ENCODE measurements at regions not wholly inside any gene's neighbourhood (a gene's known extent, or its start where the extent isn't known, plus 50 kb on each side); places are given as distances from the start of the nearest gene placed in this dataset.

GRCh38 chr18:39191931-39192330 is 1626.3 kb upstream of the CELF4 start:
- no peak for DNase-seq
- Histone ChIP-seq H3K27ac (no peak overlapping the region), H3K27me3 (no peaks in the 10 kb centered on the region), H3K4me1 (ENCODE audit: insufficient read depth) (no peaks in the 10 kb centered on the region), H3K9me3 (no peaks in the 10 kb centered on the region), H3K36me3 (no peaks in the 10 kb centered on the region), H3K4me3 (no peak overlapping the region)
- no peak for TF ChIP-seq CTCF (IDR thresholded peaks at IDR 0.05)
- TF ChIP-seq POLR2A (IDR thresholded peaks at IDR 0.05), result no peak
- TF ChIP-seq EP300 (IDR thresholded peaks at IDR 0.05), result no peak
- WGBS, 3 donors, result 87 to 95% (median 89%) methylated on average over 1 of the region's 1 CpG
- intact Hi-C loops (cut with DNase I), result no loop called here

GRCh38 chr18:39191058-39191457 is 1625.5 kb upstream of the CELF4 start:
- Histone ChIP-seq H3K4me3 (no peak overlapping the region), H3K9me3 (no peaks in the 10 kb centered on the region), H3K4me1 (ENCODE audit: insufficient read depth) (no peaks in the 10 kb centered on the region), H3K36me3 (no peaks in the 10 kb centered on the region), H3K27ac (no peak overlapping the region), H3K27me3 (no peaks in the 10 kb centered on the region)
- intact Hi-C loops (cut with DNase I), result no loop called here
- TF ChIP-seq EP300 (IDR thresholded peaks at IDR 0.05), result no peak
- 85 to 96% (median 95%) methylated on average over 2 of the region's 2 CpGs for WGBS, 3 donors
- no peak for DNase-seq

- Histone ChIP-seq H3K4me3 (no peak overlapping the region), H3K27ac (no peak overlapping the region), H3K4me1 (ENCODE audit: insufficient read depth) (no peaks in the 10 kb centered on the region), H3K36me3 (no peaks in the 10 kb centered on the region), H3K9me3 (no peaks in the 10 kb centered on the region), H3K27me3 (no peaks in the 10 kb centered on the region)
- WGBS, 3 donors, result 71 to 84% (median 79%) methylated on average over 3 of the region's 3 CpGs
- intact Hi-C loops (cut with DNase I), result no loop called here
- no peak for DNase-seq
- no peak for TF ChIP-seq EP300 (IDR thresholded peaks at IDR 0.05)
- TF ChIP-seq CTCF (IDR thresholded peaks at IDR 0.05), result no peak
- TF ChIP-seq POLR2A (IDR thresholded peaks at IDR 0.05), result no peak
These were observed 1624.9 kb upstream of the CELF4 start for GRCh38 chr18:39190508-39190907.

- intact Hi-C loops (cut with DNase I), result no loop called here
- H3K27me3 ChIP-seq, result no peaks in the 10 kb centered on the region
- H3K4me3 ChIP-seq, result no peak overlapping the region
- TF ChIP-seq EP300 (IDR thresholded peaks at IDR 0.05), result no peak
- no peaks in the 10 kb centered on the region for H3K9me3 ChIP-seq
- H3K36me3 ChIP-seq, result no peaks in the 10 kb centered on the region
- no peak for DNase-seq
- no peak overlapping the region for H3K27ac ChIP-seq
- whole genome bisulfite sequencing, 3 donors, result 43 to 62% (median 49%) methylated on average over 2 of the region's 2 CpGs
- no peaks in the 10 kb centered on the region for H3K4me1 ChIP-seq (ENCODE audit: insufficient read depth)
These were observed 1622.7 kb upstream of the CELF4 start for GRCh38 chr18:39188278-39188677.

GRCh38 chr18:39186008-39186407 is 1620.4 kb upstream of the CELF4 start:
- H3K27ac ChIP-seq, result no peak overlapping the region
- H3K27me3 ChIP-seq, result no peaks in the 10 kb centered on the region
- intact Hi-C loops (cut with DNase I), result no loop called here
- H3K4me3 ChIP-seq, result no peak overlapping the region
- no peaks in the 10 kb centered on the region for H3K4me1 ChIP-seq (ENCODE audit: insufficient read depth)
- WGBS, 3 donors, result 81 to 87% (median 86%) methylated on average over 2 of the region's 2 CpGs
- no peaks in the 10 kb centered on the region for H3K9me3 ChIP-seq
- DNase-seq, result no peak
- H3K36me3 ChIP-seq, result no peaks in the 10 kb centered on the region
- TF ChIP-seq EP300 (IDR thresholded peaks at IDR 0.05) (no peak), POLR2A (IDR thresholded peaks at IDR 0.05) (no peak), CTCF (IDR thresholded peaks at IDR 0.05) (no peak)

GRCh38 chr18:39184176-39184575 is 1618.6 kb upstream of the CELF4 start:
- Histone ChIP-seq H3K4me3 (no peak overlapping the region), H3K4me1 (ENCODE audit: insufficient read depth) (no peaks in the 10 kb centered on the region), H3K9me3 (no peaks in the 10 kb centered on the region), H3K27me3 (no peaks in the 10 kb centered on the region), H3K36me3 (no peaks in the 10 kb centered on the region), H3K27ac (no peak overlapping the region)
- intact Hi-C loops (cut with DNase I), result no loop called here
- TF ChIP-seq EP300 (IDR thresholded peaks at IDR 0.05) (no peak), CTCF (IDR thresholded peaks at IDR 0.05) (no peak), POLR2A (IDR thresholded peaks at IDR 0.05) (no peak)
- DNase-seq, result no peak
- 75 to 78% (median 77%) methylated on average over 5 of the region's 5 CpGs for WGBS, 3 donors

Measured in ovary (tissue), 7 donors.